Fibroblast of pulmonary artery (primary cell): ENCODE measurements at regions not wholly inside any gene's neighbourhood (a gene's known extent, or its start where the extent isn't known, plus 50 kb on each side); places are given as distances from the start of the nearest gene placed in this dataset.

Source experiments
- DNase-seq: peaks from one replicate; pipeline ENCODE4 v3.0.0-alpha.2; 2010; ENCODE audit warnings: low read depth
- H3K4me3 ChIP-seq: replicated peaks from 2 replicates; pipeline ENCODE4 v1.5.1; 2011; ENCODE audit warnings: low read depth, mild to moderate bottlenecking, control low read depth, low read length, moderate library complexity
- CTCF ChIP-seq: IDR thresholded peaks from 2 replicates; pipeline ENCODE4 v1.5.1; 2011; ENCODE audit warnings: mild to moderate bottlenecking, control low read depth, low read length, inconsistent platforms; ENCODE audit errors: missing control alignments

- no peak overlapping the region for H3K4me3 ChIP-seq
- no peak for DNase-seq
- no peak for TF ChIP-seq CTCF
Observed at GRCh38 chr5:168209244-168209995, 82.0 kb upstream of the WWC1 start.

DNA sequence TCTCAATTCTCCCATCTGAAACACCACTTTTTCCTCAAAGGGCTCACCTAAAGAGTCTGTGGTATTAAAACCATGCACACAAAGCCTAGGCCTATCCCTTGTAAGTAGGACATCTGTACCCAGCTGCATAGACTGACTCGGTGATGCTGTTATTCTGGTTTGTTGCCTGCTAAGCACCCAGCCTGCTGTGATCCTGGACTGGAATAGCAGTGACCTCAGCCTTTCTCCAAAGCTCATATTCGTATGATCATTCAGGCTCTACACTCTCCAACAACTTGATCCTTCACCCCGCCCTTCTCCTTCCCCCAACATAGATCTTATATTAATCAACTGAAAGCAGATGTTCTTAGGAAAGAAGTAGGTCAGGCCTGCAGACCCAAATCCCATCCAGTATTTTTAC, 81.4 kb upstream of the WWC1 start:
- no peak overlapping the region for H3K4me3 ChIP-seq
- no peak for TF ChIP-seq CTCF
- no peak for DNase-seq

DNA sequence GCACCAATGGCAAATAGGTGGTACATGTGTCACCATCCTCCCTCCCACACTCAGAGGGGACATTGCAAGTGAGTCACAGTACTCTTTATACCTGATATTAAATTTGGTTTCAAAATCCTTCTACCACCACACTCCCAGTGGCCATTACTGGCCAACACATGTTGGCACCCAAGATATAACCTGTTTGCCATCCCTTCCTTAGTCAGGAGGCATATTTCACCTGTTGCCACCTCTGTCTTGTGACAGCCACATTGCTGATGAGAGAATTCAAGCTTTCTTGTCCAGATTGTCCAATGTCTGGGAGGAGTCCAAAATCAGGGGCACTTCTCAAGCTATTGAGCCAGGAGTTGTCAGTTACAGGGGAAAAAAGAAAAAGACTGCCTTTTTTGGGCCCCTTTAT, 80.2 kb upstream of the WWC1 start:
- H3K4me3 ChIP-seq = no peak overlapping the region
- TF ChIP-seq CTCF = no peak
- no peak for DNase-seq

GRCh38 chr5:168211936-168212335, 79.5 kb upstream of the WWC1 start:
- no peak overlapping the region for H3K4me3 ChIP-seq
- no peak for DNase-seq
- no peak for TF ChIP-seq CTCF

- no peak overlapping the region for H3K4me3 ChIP-seq
- no peak for TF ChIP-seq CTCF
- DNase-seq = no peak
Observed at GRCh38 chr5:168214071-168214470, 77.4 kb upstream of the WWC1 start.

DNA sequence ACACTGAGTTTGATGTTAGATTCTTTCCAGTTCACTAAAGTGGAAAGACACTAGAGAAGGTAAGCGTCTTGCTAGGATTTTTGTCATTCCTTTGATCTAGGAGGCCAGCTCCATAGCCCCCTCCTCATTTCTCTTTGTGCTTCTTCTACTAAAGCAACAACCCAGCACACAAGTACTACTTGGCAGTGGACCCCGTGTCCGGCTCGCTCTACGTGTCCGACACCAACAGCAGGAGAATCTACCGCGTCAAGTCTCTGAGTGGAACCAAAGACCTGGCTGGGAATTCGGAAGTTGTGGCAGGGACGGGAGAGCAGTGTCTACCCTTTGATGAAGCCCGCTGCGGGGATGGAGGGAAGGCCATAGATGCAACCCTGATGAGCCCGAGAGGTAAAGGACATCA, 76.6 kb upstream of the WWC1 start:
- TF ChIP-seq CTCF = no peak
- no peak for DNase-seq
- H3K4me3 ChIP-seq = no peak overlapping the region

DNA sequence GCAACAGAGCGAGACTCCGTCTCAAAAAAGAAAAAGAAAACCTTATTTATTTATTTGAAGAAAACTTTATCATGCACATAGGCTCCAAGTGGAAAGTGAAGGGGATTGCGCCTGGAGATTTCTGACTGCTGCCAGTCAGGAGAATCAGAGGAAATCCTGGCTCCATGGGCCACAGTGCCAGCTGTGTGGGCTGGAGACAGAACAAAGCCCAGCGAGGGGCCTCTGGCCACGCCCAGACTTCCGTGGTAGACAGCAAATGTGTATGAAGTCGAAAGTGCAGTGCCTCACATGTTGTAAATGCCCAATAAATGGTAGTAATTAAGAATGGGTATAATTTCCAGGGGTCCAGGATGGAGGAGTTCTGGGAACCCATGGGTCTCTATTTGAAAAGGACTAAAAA, 75.8 kb upstream of the WWC1 start:
- H3K4me3 ChIP-seq = no peak overlapping the region
- no peak for DNase-seq
- no peak for TF ChIP-seq CTCF
